GM21515 (cell line): ENCODE measurements at regions not wholly inside any gene's neighbourhood (a gene's known extent, or its start where the extent isn't known, plus 50 kb on each side); places are given as distances from the start of the nearest gene placed in this dataset.
A peak's percentile ranks its signal among the peaks of the same experiment; 100 is the strongest.

Source experiments
- ATAC-seq: cut with Tn5 transposase; IDR thresholded peaks from one replicate; pipeline ENCODE4 v1.9.1; 2021; ENCODE audit not compliant: unreplicated experiment

- no peak for ATAC-seq
Measured at GRCh38 chr18:46402945-46403344, 254.1 kb downstream of the LOXHD1 start.

GRCh38 chr18:46405832-46406538 lies 251.0 kb downstream of the LOXHD1 start:
- no peak for ATAC-seq

- ATAC-seq, result no peak
Measured at GRCh38 chr18:46406539-46406932, 250.5 kb downstream of the LOXHD1 start.

GRCh38 chr18:46407486-46408166 lies 249.4 kb downstream of the LOXHD1 start:
- no peak for ATAC-seq

- ATAC-seq, result no peak
Measured at GRCh38 chr18:46408334-46408987, 248.6 kb downstream of the LOXHD1 start.

- ATAC-seq, result no peak
Measured at GRCh38 chr18:46411191-46411828, 245.7 kb downstream of the LOXHD1 start.

GRCh38 chr18:46411867-46412690 lies 244.9 kb downstream of the LOXHD1 start:
- no peak for ATAC-seq

- no peak for ATAC-seq
Measured at GRCh38 chr18:46412916-46413315, 244.1 kb downstream of the LOXHD1 start.

- ATAC-seq, result no peak
Measured at GRCh38 chr18:46413684-46414083, 243.3 kb downstream of the LOXHD1 start.

- ATAC-seq, result no peak
Measured at GRCh38 chr18:46414863-46415262, 242.2 kb downstream of the LOXHD1 start.

GRCh38 chr18:46415532-46416252 lies 241.3 kb downstream of the LOXHD1 start:
- ATAC-seq, result no peak

GRCh38 chr18:46416706-46417638 lies 240.0 kb downstream of the LOXHD1 start:
- ATAC-seq, result peak; percentile 56

- ATAC-seq, result no peak
Measured at GRCh38 chr18:46418663-46419260, 238.3 kb downstream of the LOXHD1 start.

- ATAC-seq, result no peak
Measured at GRCh38 chr18:46419391-46420141, 237.5 kb downstream of the LOXHD1 start.

GRCh38 chr18:46421973-46422551 lies 235.0 kb downstream of the LOXHD1 start:
- ATAC-seq, result no peak

GRCh38 chr18:46422552-46423055 lies 234.4 kb downstream of the LOXHD1 start:
- ATAC-seq, result no peak

- no peak for ATAC-seq
Measured at GRCh38 chr18:46423226-46423805, 233.7 kb downstream of the LOXHD1 start.
